KMS-11 (cell line): ENCODE measurements at regions not wholly inside any gene's neighbourhood (a gene's known extent, or its start where the extent isn't known, plus 50 kb on each side); places are given as distances from the start of the nearest gene placed in this dataset.

Experiments used
- H2AFZ ChIP-seq: fragments of 200-600 bp; sonication (generic); 2 replicates; pipeline ENCODE4 v1.6.1; 2016; ENCODE audit warnings: antibody characterized with exemption, mixed run types, low read depth
- H3K27ac ChIP-seq: fragments of 200-600 bp; sonication (generic); 2 replicates; pipeline ENCODE4 v1.6.1; 2016; ENCODE audit warnings: mild to moderate bottlenecking, mixed run types
- H3K27me3 ChIP-seq: fragments of 200-600 bp; sonication (generic); 2 replicates; pipeline ENCODE4 v1.6.1; 2017; ENCODE audit warnings: mild to moderate bottlenecking, low read depth, mixed run types, moderate library complexity; ENCODE audit not compliant: insufficient read depth
- H3K36me3 ChIP-seq: fragments of 200-600 bp; sonication (generic); 2 replicates; pipeline ENCODE4 v1.6.1; 2017; ENCODE audit warnings: mild to moderate bottlenecking, mixed run types; ENCODE audit not compliant: insufficient read depth
- H3K4me1 ChIP-seq: fragments of 200-600 bp; sonication (generic); 2 replicates; pipeline ENCODE4 v1.6.1; 2016; ENCODE audit warnings: mild to moderate bottlenecking, low read depth, mixed run types; ENCODE audit not compliant: poor library complexity, severe bottlenecking
- H3K4me2 ChIP-seq: fragments of 200-600 bp; sonication (generic); 2 replicates; pipeline ENCODE4 v1.7.0; 2016; ENCODE audit warnings: mild to moderate bottlenecking, mixed run types
- H3K4me3 ChIP-seq: fragments of 200-600 bp; sonication (generic); IDR thresholded peaks from 2 replicates; pipeline ENCODE4 v1.6.1; 2017; ENCODE audit warnings: low read depth, low read length, mixed read lengths; ENCODE audit not compliant: insufficient read depth
- H3K79me2 ChIP-seq: fragments of 200-600 bp; sonication (generic); 2 replicates; pipeline ENCODE4 v1.6.1; 2016; ENCODE audit warnings: low read depth, mixed run types; ENCODE audit not compliant: insufficient read depth
- H3K9ac ChIP-seq: fragments of 200-600 bp; sonication (generic); 2 replicates; pipeline ENCODE4 v1.6.1; 2016; ENCODE audit warnings: mild to moderate bottlenecking, mixed run types
- H4K20me1 ChIP-seq: fragments of 200-600 bp; sonication (generic); 2 replicates; pipeline ENCODE4 v1.6.1; 2016; ENCODE audit warnings: mild to moderate bottlenecking, mixed run types; ENCODE audit not compliant: insufficient read depth
- CTCF ChIP-seq: fragments of 200-600 bp; sonication (generic); conservative IDR thresholded peaks from 2 replicates; pipeline ENCODE4 v1.6.1; 2017; ENCODE audit warnings: low read depth, mild to moderate bottlenecking, antibody characterized with exemption, low read length, moderate library complexity, mixed read lengths

- no peak overlapping the region for H3K4me3 ChIP-seq
- H3K27me3 ChIP-seq, result no peaks in the 10 kb centered on the region
- H3K9ac ChIP-seq, result no peak overlapping the region
- H3K36me3 ChIP-seq, result no peaks in the 10 kb centered on the region
- TF ChIP-seq CTCF, result peak; percentile 62
- no peak overlapping the region for H3K27ac ChIP-seq
- no peak overlapping the region for H3K4me2 ChIP-seq
- H4K20me1 ChIP-seq, result no peaks in the 10 kb centered on the region
- no peak overlapping the region; the same call in 1 of the 2 replicates for H2AFZ ChIP-seq
- peaks cover 13% of the 10 kb centered on the region for H3K4me1 ChIP-seq
- H3K79me2 ChIP-seq, result no peaks in the 10 kb centered on the region
Observed at GRCh38 chr6:43838276-43839036, 68.4 kb downstream of the VEGFA start.

GRCh38 chr6:43837507-43837906 is 67.5 kb downstream of the VEGFA start:
- no peak overlapping the region for H3K27ac ChIP-seq
- no peak overlapping the region; the same call in 1 of the 2 replicates for H2AFZ ChIP-seq
- H3K4me3 ChIP-seq, result no peak overlapping the region
- H3K4me2 ChIP-seq, result no peak overlapping the region
- H3K36me3 ChIP-seq, result no peaks in the 10 kb centered on the region
- no peaks in the 10 kb centered on the region for H3K79me2 ChIP-seq
- H4K20me1 ChIP-seq, result no peaks in the 10 kb centered on the region
- TF ChIP-seq CTCF, result no peak
- H3K4me1 ChIP-seq, result peaks cover 13% of the 10 kb centered on the region
- no peak overlapping the region for H3K9ac ChIP-seq
- no peaks in the 10 kb centered on the region for H3K27me3 ChIP-seq

- no peak overlapping the region for H3K9ac ChIP-seq
- H3K27ac ChIP-seq, result no peak overlapping the region
- no peaks in the 10 kb centered on the region for H3K36me3 ChIP-seq
- H3K4me1 ChIP-seq, result peaks cover 13% of the 10 kb centered on the region
- no peak for TF ChIP-seq CTCF
- H3K4me2 ChIP-seq, result no peak overlapping the region
- H3K4me3 ChIP-seq, result no peak overlapping the region
- no peaks in the 10 kb centered on the region for H3K79me2 ChIP-seq
- no peaks in the 10 kb centered on the region for H4K20me1 ChIP-seq
- no peaks in the 10 kb centered on the region for H3K27me3 ChIP-seq
- no peak overlapping the region for H2AFZ ChIP-seq
Observed at GRCh38 chr6:43836507-43837240, 66.7 kb downstream of the VEGFA start.
